T-helper 1 cell (primary cell): ENCODE measurements at regions not wholly inside any gene's neighbourhood (a gene's known extent, or its start where the extent isn't known, plus 50 kb on each side); places are given as distances from the start of the nearest gene placed in this dataset.
"Not testable (repeated sequence)": the region's sequence is repeated elsewhere in the genome, so short reads cannot be mapped to it uniquely, and the experiment has no call there.

Source experiments
- DNase-seq, 5 donors: peaks; one replicate each; pipeline ENCODE4 v3.0.0-alpha.2; 2012 to 2020

- DNase-seq: not testable (repeated sequence)
These were observed 51.5 kb upstream of the MUC20 start for GRCh38 chr3:195669310-195669709.

GRCh38 chr3:195668131-195668766, 52.5 kb upstream of the MUC20 start:
- not testable (repeated sequence) for DNase-seq

GRCh38 chr3:195665311-195665710, 55.5 kb upstream of the MUC20 start:
- not testable (repeated sequence) for DNase-seq

GRCh38 chr3:195664131-195664530, 56.6 kb upstream of the MUC20 start:
- DNase-seq: not testable (repeated sequence)

GRCh38 chr3:195659136-195659533, 61.6 kb upstream of the MUC20 start:
- DNase-seq: not testable (repeated sequence)

GRCh38 chr3:195658381-195659135, 62.2 kb upstream of the MUC20 start:
- DNase-seq: not testable (repeated sequence)

- peak; percentile 52 to 91 (median 90) for DNase-seq
These were observed 63.1 kb upstream of the MUC20 start for GRCh38 chr3:195657475-195658372.

GRCh38 chr3:195656091-195656490, 64.7 kb upstream of the MUC20 start:
- not testable (repeated sequence) for DNase-seq

GRCh38 chr3:195654746-195655145, 66.0 kb upstream of the MUC20 start:
- DNase-seq: not testable (repeated sequence)

- DNase-seq: not testable (repeated sequence)
These were observed 66.6 kb upstream of the MUC20 start for GRCh38 chr3:195654138-195654537.

- peak in 1 of 5 donors; percentile 27 for DNase-seq
These were observed 67.1 kb upstream of the MUC20 start for GRCh38 chr3:195653641-195654040.

GRCh38 chr3:195647912-195648702, 64.4 kb upstream of the APOD start:
- not testable (repeated sequence) for DNase-seq

GRCh38 chr3:195645872-195646271, 62.1 kb upstream of the APOD start:
- DNase-seq: not testable (repeated sequence)

GRCh38 chr3:195643245-195643644, 59.5 kb upstream of the APOD start:
- not testable (repeated sequence) for DNase-seq

- not testable (repeated sequence) for DNase-seq
These were observed 58.6 kb upstream of the APOD start for GRCh38 chr3:195642311-195642710.

- not testable (repeated sequence) for DNase-seq
These were observed 54.7 kb upstream of the APOD start for GRCh38 chr3:195638456-195638855.

- DNase-seq: not testable (repeated sequence)
These were observed 53.9 kb upstream of the APOD start for GRCh38 chr3:195637473-195638233.

- not testable (repeated sequence) for DNase-seq
These were observed 53.3 kb upstream of the APOD start for GRCh38 chr3:195637011-195637410.

GRCh38 chr3:195635898-195636685, 52.4 kb upstream of the APOD start:
- not testable (repeated sequence) for DNase-seq

GRCh38 chr3:195635262-195635873, 51.6 kb upstream of the APOD start:
- DNase-seq: not testable (repeated sequence)
